GM12865 (cell line): ENCODE measurements at regions not wholly inside any gene's neighbourhood (a gene's known extent, or its start where the extent isn't known, plus 50 kb on each side); places are given as distances from the start of the nearest gene placed in this dataset.

Experiments used
- DNase-seq: peaks from one replicate; pipeline ENCODE4 v3.0.0; 2010; ENCODE audit warnings: low read depth
- H3K4me3 ChIP-seq: 2 replicates; pipeline ENCODE4 v1.5.1; 2011; ENCODE audit warnings: mild to moderate bottlenecking, low read depth, low read length, control low read depth
- CTCF ChIP-seq: IDR thresholded peaks from 2 replicates; pipeline ENCODE4 v1.5.1; 2011; ENCODE audit warnings: low read length, control low read depth, low read depth, inconsistent platforms; ENCODE audit not compliant: insufficient read depth; ENCODE audit errors: missing control alignments

- DNase-seq: peak; percentile 13
- H3K4me3 ChIP-seq: no peak overlapping the region
- TF ChIP-seq CTCF: no peak
Measured at GRCh38 chr11:109132539-109132938, 289.5 kb upstream of the C11orf87 start.

- no peak for DNase-seq
- no peak overlapping the region for H3K4me3 ChIP-seq
- TF ChIP-seq CTCF: no peak
Measured at GRCh38 chr11:109133159-109133558, 288.8 kb upstream of the C11orf87 start.

DNA sequence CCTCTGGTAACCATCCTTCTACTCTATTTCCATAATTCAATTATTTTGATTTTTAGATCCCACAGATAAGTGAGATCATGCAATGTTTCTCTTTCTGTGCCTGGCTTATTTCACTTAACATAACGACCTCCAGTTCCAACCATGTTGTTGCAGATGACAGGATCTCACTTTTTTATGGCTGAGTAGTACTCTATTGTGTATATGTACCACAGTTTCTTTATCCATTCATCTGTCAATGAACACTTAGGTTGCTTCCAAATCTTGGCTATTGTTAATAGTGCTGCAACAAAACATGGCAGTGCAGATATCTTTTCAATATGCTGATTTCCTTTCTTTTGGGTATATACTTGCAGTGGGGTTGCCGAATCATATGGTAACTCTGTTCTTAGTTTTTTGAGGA, 286.4 kb upstream of the C11orf87 start:
- H3K4me3 ChIP-seq: no peak overlapping the region
- DNase-seq: no peak
- TF ChIP-seq CTCF: no peak

GRCh38 chr11:109138196-109138595, 283.8 kb upstream of the C11orf87 start:
- no peak for DNase-seq
- no peak overlapping the region for H3K4me3 ChIP-seq
- no peak for TF ChIP-seq CTCF

GRCh38 chr11:109140426-109140825, 281.6 kb upstream of the C11orf87 start:
- no peak overlapping the region for H3K4me3 ChIP-seq
- TF ChIP-seq CTCF: no peak
- DNase-seq: no peak

GRCh38 chr11:109140857-109141515, 281.0 kb upstream of the C11orf87 start:
- H3K4me3 ChIP-seq: no peak overlapping the region
- no peak for TF ChIP-seq CTCF
- no peak for DNase-seq

DNA sequence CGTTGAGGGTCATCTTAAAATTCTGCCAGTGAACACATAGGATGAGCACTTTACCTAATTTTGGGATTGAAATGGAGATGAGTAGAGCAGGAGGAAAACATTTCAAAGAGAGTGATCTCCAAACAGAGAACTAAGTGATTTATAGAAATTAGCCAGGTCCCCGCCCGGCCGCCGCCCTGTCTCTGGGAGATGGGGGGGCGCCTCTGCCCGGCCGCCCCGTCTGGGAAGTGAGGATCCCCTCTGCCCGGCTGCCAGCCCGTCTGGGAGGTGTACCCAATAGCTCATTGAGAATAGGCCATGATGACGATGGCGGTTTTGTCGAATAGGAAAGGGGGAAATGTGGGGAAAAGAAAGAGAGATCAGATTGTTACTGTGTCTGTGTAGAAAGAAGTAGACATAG, 276.7 kb upstream of the C11orf87 start:
- no peak for TF ChIP-seq CTCF
- no peak overlapping the region for H3K4me3 ChIP-seq
- no peak for DNase-seq
